ENCODE measurements at regions not wholly inside any gene's neighbourhood (a gene's known extent, or its start where the extent isn't known, plus 50 kb on each side); places are given as distances from the start of the nearest gene placed in this dataset.
"Not testable (repeated sequence)": the region's sequence is repeated elsewhere in the genome, so short reads cannot be mapped to it uniquely, and the experiment has no call there.

GRCh38 chr7:69431626-69432025, 166.6 kb upstream of the AUTS2 start:
- 92% methylated on average over 4 of the region's 4 CpGs for WGBS
- no peak for TF ChIP-seq CTCF (IDR thresholded peaks at IDR 0.05)
- TF ChIP-seq POLR2A (IDR thresholded peaks at IDR 0.05): no peak
- no peak for TF ChIP-seq POLR2AphosphoS5 (IDR thresholded peaks at IDR 0.05)
- Histone ChIP-seq H3K9me3 (no peaks in the 10 kb centered on the region), H3K4me1 (replicated peaks) (no peaks in the 10 kb centered on the region), H3K27ac (no peak overlapping the region), H3K4me3 (no peak overlapping the region), H3K36me3 (no peaks in the 10 kb centered on the region), H3K27me3 (replicated peaks; ENCODE audit: insufficient read depth) (no peaks in the 10 kb centered on the region)
- DNase-seq (ENCODE audit: low spot score): no peak
- intact Hi-C loops (cut with DNase I): no loop called here

- H3K27ac ChIP-seq; H3K4me1 ChIP-seq (replicated peaks); H3K9me3 ChIP-seq; H3K27me3 ChIP-seq (replicated peaks; ENCODE audit: insufficient read depth); H3K36me3 ChIP-seq; intact Hi-C loops (cut with DNase I); H3K4me3 ChIP-seq; DNase-seq (ENCODE audit: low spot score): not testable (repeated sequence)
- WGBS: 89% methylated on average over 5 of the region's 5 CpGs
Observed at GRCh38 chr7:69432276-69432675, 166.0 kb upstream of the AUTS2 start.

GRCh38 chr7:69433081-69433480, 165.2 kb upstream of the AUTS2 start:
- no peak for DNase-seq (ENCODE audit: low spot score)
- Histone ChIP-seq H3K4me1 (replicated peaks) (no peaks in the 10 kb centered on the region), H3K36me3 (no peaks in the 10 kb centered on the region), H3K9me3 (no peaks in the 10 kb centered on the region), H3K4me3 (no peak overlapping the region), H3K27me3 (replicated peaks; ENCODE audit: insufficient read depth) (no peaks in the 10 kb centered on the region), H3K27ac (no peak overlapping the region)
- WGBS: 90% methylated on average over 1 of the region's 1 CpG
- TF ChIP-seq POLR2AphosphoS5 (IDR thresholded peaks at IDR 0.05) (no peak), CTCF (IDR thresholded peaks at IDR 0.05) (no peak), POLR2A (IDR thresholded peaks at IDR 0.05) (no peak)
- intact Hi-C loops (cut with DNase I): no loop called here

- no peak overlapping the region for H3K27ac ChIP-seq
- 78% methylated on average over 5 of the region's 5 CpGs for WGBS
- H3K4me1 ChIP-seq (replicated peaks): no peaks in the 10 kb centered on the region
- TF ChIP-seq CTCF (IDR thresholded peaks at IDR 0.05): no peak
- TF ChIP-seq POLR2AphosphoS5 (IDR thresholded peaks at IDR 0.05): no peak
- TF ChIP-seq POLR2A (IDR thresholded peaks at IDR 0.05): no peak
- H3K9me3 ChIP-seq: no peaks in the 10 kb centered on the region
- no peak overlapping the region for H3K4me3 ChIP-seq
- no peaks in the 10 kb centered on the region for H3K36me3 ChIP-seq
- no peaks in the 10 kb centered on the region for H3K27me3 ChIP-seq (replicated peaks; ENCODE audit: insufficient read depth)
- no peak for DNase-seq (ENCODE audit: low spot score)
- intact Hi-C loops (cut with DNase I): no loop called here
Observed at GRCh38 chr7:69434398-69434815, 163.9 kb upstream of the AUTS2 start.

- no peak overlapping the region for H3K4me3 ChIP-seq
- H3K27ac ChIP-seq: no peak overlapping the region
- no peak for DNase-seq (ENCODE audit: low spot score)
- H3K36me3 ChIP-seq: no peaks in the 10 kb centered on the region
- intact Hi-C loops (cut with DNase I): no loop called here
- TF ChIP-seq POLR2A (IDR thresholded peaks at IDR 0.05) (no peak), CTCF (IDR thresholded peaks at IDR 0.05) (no peak), POLR2AphosphoS5 (IDR thresholded peaks at IDR 0.05) (no peak)
- H3K4me1 ChIP-seq (replicated peaks): no peaks in the 10 kb centered on the region
- H3K9me3 ChIP-seq: no peaks in the 10 kb centered on the region
- 96% methylated on average over 5 of the region's 5 CpGs for WGBS
- H3K27me3 ChIP-seq (replicated peaks; ENCODE audit: insufficient read depth): no peaks in the 10 kb centered on the region
Observed at GRCh38 chr7:69435711-69436110, 162.6 kb upstream of the AUTS2 start.
